ENCODE measurements at regions not wholly inside any gene's neighbourhood (a gene's known extent, or its start where the extent isn't known, plus 50 kb on each side); places are given as distances from the start of the nearest gene placed in this dataset.

- no peak for TF ChIP-seq POLR2A (IDR thresholded peaks at IDR 0.05; ENCODE audit: low read depth, low read length)
- no peak for TF ChIP-seq TAF1 (IDR thresholded peaks at IDR 0.05; ENCODE audit: borderline replicate concordance, low read depth, low read length)
- no peak for TF ChIP-seq POLR2AphosphoS5 (IDR thresholded peaks at IDR 0.05; ENCODE audit: low read depth, low read length)
Measured at GRCh38 chr20:57009355-57009754, 257.1 kb downstream of the BMP7 start.
